HG02981 (cell line): ENCODE measurements at regions not wholly inside any gene's neighbourhood (a gene's known extent, or its start where the extent isn't known, plus 50 kb on each side); places are given as distances from the start of the nearest gene placed in this dataset.

Source experiments
- ATAC-seq: cut with Tn5 transposase; IDR thresholded peaks from one replicate; pipeline ENCODE4 v1.9.1; 2021; ENCODE audit warnings: mild to moderate bottlenecking, moderate library complexity; ENCODE audit not compliant: unreplicated experiment

- ATAC-seq: peak; percentile 56
Measured at GRCh38 chr7:145928937-145929336, 187.7 kb upstream of the CNTNAP2 start.

- no peak for ATAC-seq
Measured at GRCh38 chr7:145919712-145920111, 196.9 kb upstream of the CNTNAP2 start.

GRCh38 chr7:145916776-145917175 is 199.8 kb upstream of the CNTNAP2 start:
- ATAC-seq: no peak

GRCh38 chr7:145915679-145916078 is 200.9 kb upstream of the CNTNAP2 start:
- no peak for ATAC-seq

- ATAC-seq: peak; percentile 90
Measured at GRCh38 chr7:145909991-145910513, 206.5 kb upstream of the CNTNAP2 start.

GRCh38 chr7:145903658-145904057 is 212.9 kb upstream of the CNTNAP2 start:
- no peak for ATAC-seq

- no peak for ATAC-seq
Measured at GRCh38 chr7:145902123-145902522, 214.5 kb upstream of the CNTNAP2 start.

GRCh38 chr7:145899938-145900337 is 216.7 kb upstream of the CNTNAP2 start:
- ATAC-seq: no peak

GRCh38 chr7:145893925-145894535 is 222.6 kb upstream of the CNTNAP2 start:
- ATAC-seq: no peak

GRCh38 chr7:145884716-145885514 is 231.7 kb upstream of the CNTNAP2 start:
- ATAC-seq: no peak

GRCh38 chr7:145876376-145876775 is 240.2 kb upstream of the CNTNAP2 start:
- ATAC-seq: no peak

GRCh38 chr7:145875267-145875666 is 241.3 kb upstream of the CNTNAP2 start:
- no peak for ATAC-seq

- ATAC-seq: no peak
Measured at GRCh38 chr7:145868935-145869334, 247.7 kb upstream of the CNTNAP2 start.

- no peak for ATAC-seq
Measured at GRCh38 chr7:145862212-145862611, 254.4 kb upstream of the CNTNAP2 start.

GRCh38 chr7:145860809-145861208 is 255.8 kb upstream of the CNTNAP2 start:
- ATAC-seq: peak; percentile 73

- no peak for ATAC-seq
Measured at GRCh38 chr7:145850636-145851035, 266.0 kb upstream of the CNTNAP2 start.

GRCh38 chr7:145848691-145849090 is 267.9 kb upstream of the CNTNAP2 start:
- no peak for ATAC-seq

GRCh38 chr7:145845345-145845744 is 271.3 kb upstream of the CNTNAP2 start:
- no peak for ATAC-seq

GRCh38 chr7:145839814-145840213 is 276.8 kb upstream of the CNTNAP2 start:
- ATAC-seq: no peak

GRCh38 chr7:145831616-145832206 is 284.9 kb upstream of the CNTNAP2 start:
- ATAC-seq: no peak

GRCh38 chr7:145817687-145818086 is 298.9 kb upstream of the CNTNAP2 start:
- no peak for ATAC-seq

GRCh38 chr7:145812218-145812617 is 304.4 kb upstream of the CNTNAP2 start:
- ATAC-seq: no peak
